ENCODE measurements at regions not wholly inside any gene's neighbourhood (a gene's known extent, or its start where the extent isn't known, plus 50 kb on each side); places are given as distances from the start of the nearest gene placed in this dataset.

- no peak for DNase-seq (ENCODE audit: extremely low read depth in 1 of 11, low read depth in 9 of 11, low spot score in 4 of 11)
These were observed 337.3 kb downstream of the RND3 start for GRCh38 chr2:150150144-150150543.

- DNase-seq (ENCODE audit: extremely low read depth in 1 of 11, low read depth in 9 of 11, low spot score in 4 of 11), result no peak
These were observed 339.4 kb downstream of the RND3 start for GRCh38 chr2:150147889-150148683.

- no peak for DNase-seq (ENCODE audit: extremely low read depth in 1 of 11, low read depth in 9 of 11, low spot score in 4 of 11)
These were observed 340.6 kb downstream of the RND3 start for GRCh38 chr2:150146879-150147278.

GRCh38 chr2:150145299-150145692 is 342.2 kb downstream of the RND3 start:
- no peak for DNase-seq (ENCODE audit: extremely low read depth in 1 of 11, low read depth in 9 of 11, low spot score in 4 of 11)

GRCh38 chr2:150144546-150145298 is 342.7 kb downstream of the RND3 start:
- DNase-seq (ENCODE audit: extremely low read depth in 1 of 11, low read depth in 9 of 11, low spot score in 4 of 11), result no peak

- no peak for DNase-seq (ENCODE audit: extremely low read depth in 1 of 11, low read depth in 9 of 11, low spot score in 4 of 11)
These were observed 344.4 kb downstream of the RND3 start for GRCh38 chr2:150143087-150143536.

- no peak for DNase-seq (ENCODE audit: extremely low read depth in 1 of 11, low read depth in 9 of 11, low spot score in 4 of 11)
These were observed 344.9 kb downstream of the RND3 start for GRCh38 chr2:150142561-150142960.

GRCh38 chr2:150141226-150142001 is 346.1 kb downstream of the RND3 start:
- no peak for DNase-seq (ENCODE audit: extremely low read depth in 1 of 11, low read depth in 9 of 11, low spot score in 4 of 11)

- no peak for DNase-seq (ENCODE audit: extremely low read depth in 1 of 11, low read depth in 9 of 11, low spot score in 4 of 11)
These were observed 346.7 kb downstream of the RND3 start for GRCh38 chr2:150140777-150141176.

GRCh38 chr2:150138587-150138986 is 348.9 kb downstream of the RND3 start:
- DNase-seq (ENCODE audit: extremely low read depth in 1 of 11, low read depth in 9 of 11, low spot score in 4 of 11), result no peak

- no peak for DNase-seq (ENCODE audit: extremely low read depth in 1 of 11, low read depth in 9 of 11, low spot score in 4 of 11)
These were observed 350.0 kb downstream of the RND3 start for GRCh38 chr2:150137338-150138069.

GRCh38 chr2:150136893-150137292 is 350.6 kb downstream of the RND3 start:
- no peak for DNase-seq (ENCODE audit: extremely low read depth in 1 of 11, low read depth in 9 of 11, low spot score in 4 of 11)

GRCh38 chr2:150136401-150136800 is 351.1 kb downstream of the RND3 start:
- no peak for DNase-seq (ENCODE audit: extremely low read depth in 1 of 11, low read depth in 9 of 11, low spot score in 4 of 11)

- no peak for DNase-seq (ENCODE audit: extremely low read depth in 1 of 11, low read depth in 9 of 11, low spot score in 4 of 11)
These were observed 352.1 kb downstream of the RND3 start for GRCh38 chr2:150135223-150135883.

GRCh38 chr2:150134223-150134857 is 353.1 kb downstream of the RND3 start:
- no peak for DNase-seq (ENCODE audit: extremely low read depth in 1 of 11, low read depth in 9 of 11, low spot score in 4 of 11)

GRCh38 chr2:150133623-150134022 is 353.8 kb downstream of the RND3 start:
- no peak for DNase-seq (ENCODE audit: extremely low read depth in 1 of 11, low read depth in 9 of 11, low spot score in 4 of 11)

- peak in 3 of 11 donors; percentile 37 to 66 (median 58) for DNase-seq (ENCODE audit: extremely low read depth in 1 of 11, low read depth in 9 of 11, low spot score in 4 of 11)
These were observed 357.4 kb downstream of the RND3 start for GRCh38 chr2:150129921-150130575.

GRCh38 chr2:150127995-150128394 is 359.5 kb downstream of the RND3 start:
- no peak for DNase-seq (ENCODE audit: extremely low read depth in 1 of 11, low read depth in 9 of 11, low spot score in 4 of 11)

Data from renal cortex interstitium (tissue), 11 donors.